K562 (cell line): ENCODE measurements at regions not wholly inside any gene's neighbourhood (a gene's known extent, or its start where the extent isn't known, plus 50 kb on each side); places are given as distances from the start of the nearest gene placed in this dataset.

ENCODE experiments used
- ATAC-seq: fragments of 200-7000 bp; cut with Tn5 transposase; 3 replicates; pipeline ENCODE4 v1.9.1; 2020; ENCODE audit warnings: moderate library complexity
- BruUV-seq: library from RNA; stranded (reverse); fragments of 400-500 nt; replicated peaks from 2 replicates; lab custom pipeline; 2021; lab: Mats Ljungman, UMichigan
- CTCF ChIA-PET: fragments of 300-600 bp; formaldehyde crosslinking; extraction: SDS; loops from one replicate; lab custom pipeline; 2021; ENCODE audit warnings: low intra/inter-chr PET ratio; lab: Yijun Ruan, JAX
- POLR2A ChIA-PET: fragments of 300-600, 350-650 bp; sonication (Branson Sonifier 250); formaldehyde crosslinking; extraction: SDS; loops from one replicate; lab custom pipeline; 2021; ENCODE audit warnings: antibody characterized with exemption, inconsistent platforms; lab: Yijun Ruan, JAX
- DNase-seq, 4 experiments: peaks; one replicate each; pipeline versions ENCODE4 v3.0.0 to v3.0.0-alpha.2; 2011 to 2018; ENCODE audit warnings: low spot score in 3 of 4, mixed read lengths in 3 of 4; ENCODE audit errors: extremely low read depth in 1 of 4
- FAIRE-seq: peaks from 2 replicates; lab custom pipeline; 2011; peaks lifted over from hg19 to GRCh38; lab: Jason Lieb, UNC
- H2AFZ ChIP-seq: 2 replicates; pipeline ENCODE4 v1.6.0; 2011; ENCODE audit warnings: low read depth, low read length, control low read depth, inconsistent platforms
- H3K27ac ChIP-seq: fragments of 200-600 bp; 3 replicates; pipeline ENCODE4 v1.8.0; 2011; ENCODE audit warnings: low read depth, mild to moderate bottlenecking, control low read depth, inconsistent platforms, low read length, moderate library complexity, mixed read lengths; ENCODE audit errors: extremely low read depth
- H3K27me3 ChIP-seq, 2 experiments: fragments of 300-600 bp in 1 of 2; 2 replicates in 1 of 2; 3 replicates in 1 of 2; pipeline versions ENCODE4 v1.6.0 to v1.8.0; 2011; ENCODE audit warnings: inconsistent platforms in 2 of 2, low read length in 2 of 2, mild to moderate bottlenecking in 1 of 2, mixed read lengths in 1 of 2, moderate library complexity in 1 of 2; ENCODE audit not compliant: control insufficient read depth in 2 of 2, insufficient read depth in 2 of 2
- H3K36me3 ChIP-seq: fragments of 300-600 bp; 3 replicates; pipeline ENCODE4 v1.8.0; 2011; ENCODE audit warnings: mild to moderate bottlenecking, low read length, inconsistent platforms; ENCODE audit not compliant: control insufficient read depth, insufficient read depth
- H3K4me1 ChIP-seq, 2 experiments: fragments of 200-600 bp in 1 of 2; replicated peaks in 1 of 2; 2 replicates in 1 of 2; 3 replicates in 1 of 2; pipeline versions ENCODE4 v1.5.1 to v1.8.0; 2011; ENCODE audit warnings: inconsistent platforms in 2 of 2, low read length in 2 of 2, mild to moderate bottlenecking in 1 of 2, mixed read lengths in 1 of 2, moderate library complexity in 1 of 2; ENCODE audit not compliant: control insufficient read depth in 2 of 2, insufficient read depth in 2 of 2
- H3K4me2 ChIP-seq: 2 replicates; pipeline ENCODE4 v1.6.1; 2011; ENCODE audit warnings: low read length, control low read depth, inconsistent platforms, mixed read lengths; ENCODE audit not compliant: insufficient read depth
- H3K4me3 ChIP-seq: fragments of 200-600 bp; sonication (generic), shearing (Covaris generic); 2 replicates; pipeline ENCODE4 v1.5.1; 2016; ENCODE audit warnings: control low read depth, inconsistent platforms
- H3K79me2 ChIP-seq: fragments of 200-600 bp; 3 replicates; pipeline ENCODE4 v1.8.0; 2011; ENCODE audit warnings: low read length, inconsistent platforms; ENCODE audit not compliant: control insufficient read depth, insufficient read depth
- H3K9ac ChIP-seq, 2 experiments: 2 replicates each; pipeline versions ENCODE4 v1.6.0 to v1.6.1; 2011; ENCODE audit warnings: low read depth in 2 of 2, low read length in 2 of 2, control low read depth in 1 of 2, inconsistent platforms in 1 of 2, mild to moderate bottlenecking in 1 of 2, mixed read lengths in 1 of 2; ENCODE audit not compliant: insufficient read depth in 1 of 2
- H3K9me1 ChIP-seq: one replicate; pipeline ENCODE4 v1.6.0; 2011; ENCODE audit warnings: inconsistent platforms, mild to moderate bottlenecking, low read length, moderate library complexity; ENCODE audit not compliant: control insufficient read depth, insufficient read depth
- H3K9me3 ChIP-seq: replicated peaks from 2 replicates; pipeline ENCODE4 v1.5.1; 2011; ENCODE audit warnings: low read depth, low read length, inconsistent platforms; ENCODE audit not compliant: control insufficient read depth, insufficient read depth
- H4K20me1 ChIP-seq: replicated peaks from 2 replicates; pipeline ENCODE4 v1.6.1; 2011; ENCODE audit warnings: low read length, inconsistent platforms, mixed read lengths; ENCODE audit not compliant: control insufficient read depth, insufficient read depth
- TRIM25 ChIP-seq: fragments of 450-650 bp; IDR thresholded peaks from 2 replicates; pipeline ENCODE4 v1.7.0; 2016; ENCODE audit warnings: borderline replicate concordance
- ZNF274 ChIP-seq: IDR thresholded peaks from 2 replicates; pipeline ENCODE4 v1.6.1; 2011; ENCODE audit warnings: low read depth, mild to moderate bottlenecking, low read length, moderate library complexity, borderline replicate concordance
- ZNF644 ChIP-seq: fragments of 200-800 bp; sonication (Bioruptor generic); IDR thresholded peaks from 2 replicates; pipeline ENCODE4 v1.6.1; 2016; ENCODE audit warnings: low read depth, missing genetic modification characterization, missing compliant biosample characterization
- ZNF780A ChIP-seq: fragments of 250-450 bp; sonication (Bioruptor Pico); IDR thresholded peaks from 2 replicates; pipeline ENCODE4 v1.5.0; 2021; ENCODE audit warnings: mild to moderate bottlenecking
- WGBS: fragments of 100-300 bp; shearing (Covaris generic); methylation state at CpG from one replicate; pipeline ENCODE4 v1.1.6; 2016; ENCODE audit warnings: low coverage, mixed read lengths; ENCODE audit not compliant: insufficient coverage; ENCODE audit errors: missing lambda C conversion rate; 5-methylcytosine and 5-hydroxymethylcytosine counted together
- in situ Hi-C: fragments of 300-500 bp; cut with MboI; formaldehyde crosslinking; loops from 4 replicates; pipeline ENCODE4 v1.15.0; 2018; ENCODE audit warnings: inconsistent platforms, mixed read lengths
- intact Hi-C: fragments of 100-400 bp; cut with micrococcal nuclease; formaldehyde crosslinking; loops from 2 replicates; pipeline ENCODE4 v1.14.2; 2022
- TF ChIP-seq, protein P1 (sequence below): fragments of 450-650 bp; formaldehyde crosslinking; IDR thresholded peaks from 2 replicates; pipeline ENCODE4 v1.4.0; 2022; ENCODE audit warnings: missing genetic modification characterization

- peaks cover 19 to 35% of the 10 kb centered on the region in 2 experiments for H3K4me1 ChIP-seq
- CTCF ChIA-PET = no interaction called here
- H3K27me3 ChIP-seq = no peaks in the 10 kb centered on the region
- H3K9ac ChIP-seq = no peak overlapping the region
- no peaks in the 10 kb centered on the region for H3K9me3 ChIP-seq
- no peaks in the 10 kb centered on the region for H4K20me1 ChIP-seq
- BruUV-seq = no TSS peak
- no peaks in the 10 kb centered on the region for H3K36me3 ChIP-seq
- no peaks in the 10 kb centered on the region for H3K9me1 ChIP-seq
- 92% methylated on average over 3 of the region's 3 CpGs for WGBS
- no peak overlapping the region for H3K4me3 ChIP-seq
- intact Hi-C loops = no loop called here
- POLR2A ChIA-PET = no interaction called here
- no peak for FAIRE-seq
- H2AFZ ChIP-seq = no peak overlapping the region
- no peak for TF ChIP-seq ZNF780A (CRISPR knock-in tag)
- no peak for TF ChIP-seq ZNF274
- TF ChIP-seq, protein P1, sequence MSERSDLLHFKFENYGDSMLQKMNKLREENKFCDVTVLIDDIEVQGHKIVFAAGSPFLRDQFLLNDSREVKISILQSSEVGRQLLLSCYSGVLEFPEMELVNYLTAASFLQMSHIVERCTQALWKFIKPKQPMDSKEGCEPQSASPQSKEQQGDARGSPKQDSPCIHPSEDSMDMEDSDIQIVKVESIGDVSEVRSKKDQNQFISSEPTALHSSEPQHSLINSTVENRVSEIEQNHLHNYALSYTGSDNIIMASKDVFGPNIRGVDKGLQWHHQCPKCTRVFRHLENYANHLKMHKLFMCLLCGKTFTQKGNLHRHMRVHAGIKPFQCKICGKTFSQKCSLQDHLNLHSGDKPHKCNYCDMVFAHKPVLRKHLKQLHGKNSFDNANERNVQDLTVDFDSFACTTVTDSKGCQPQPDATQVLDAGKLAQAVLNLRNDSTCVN (CRISPR knock-in tag) = no peak
- TF ChIP-seq ZNF644 (tag) = 0 out of 2 replicates have a peak, but pooled peaks have one; percentile 12
- TF ChIP-seq TRIM25 = no peak
- TF ChIP-seq, all 486 proteins: peak for 1
- ATAC-seq (no peak), DNase-seq (no peak)
- Histone ChIP-seq H3K4me2 (no peak overlapping the region), H3K79me2 (no peaks in the 10 kb centered on the region), H3K27ac (no peak overlapping the region)
- in situ Hi-C loops = no loop called here
Measured at GRCh38 chr3:194195611-194196010, 59.7 kb downstream of the HES1 start.
